Neuronal stem cell (in vitro differentiated cells): ENCODE measurements at regions not wholly inside any gene's neighbourhood (a gene's known extent, or its start where the extent isn't known, plus 50 kb on each side); places are given as distances from the start of the nearest gene placed in this dataset.
"Not testable (repeated sequence)": the region's sequence is repeated elsewhere in the genome, so short reads cannot be mapped to it uniquely, and the experiment has no call there.

Experiments
- DNase-seq: peaks from one replicate; pipeline ENCODE4 v3.0.0-alpha.2; 2013; ENCODE audit warnings: low spot score
- H2AFZ ChIP-seq: one replicate; pipeline ENCODE4 v1.6.1; 2013; ENCODE audit warnings: mild to moderate bottlenecking, low read length, inconsistent platforms
- H2AK5ac ChIP-seq: 2 replicates; pipeline ENCODE4 v1.6.1; 2013; ENCODE audit warnings: low read depth, mild to moderate bottlenecking, inconsistent platforms, low read length, moderate library complexity, mixed read lengths
- H2BK120ac ChIP-seq: 2 replicates; pipeline ENCODE4 v1.6.1; 2013; ENCODE audit warnings: low read depth, mild to moderate bottlenecking, inconsistent platforms, low read length, moderate library complexity, mixed read lengths
- H2BK12ac ChIP-seq: one replicate; pipeline ENCODE4 v1.6.1; 2013; ENCODE audit warnings: low read length, inconsistent platforms
- H2BK15ac ChIP-seq: 2 replicates; pipeline ENCODE4 v1.6.1; 2013; ENCODE audit warnings: mild to moderate bottlenecking, low read length, inconsistent platforms, mixed read lengths
- H2BK5ac ChIP-seq: one replicate; pipeline ENCODE4 v1.6.1; 2013; ENCODE audit warnings: inconsistent platforms, mild to moderate bottlenecking, low read length, moderate library complexity
- H3K14ac ChIP-seq: one replicate; pipeline ENCODE4 v1.6.1; 2013; ENCODE audit warnings: low read length, inconsistent platforms
- H3K18ac ChIP-seq: 2 replicates; pipeline ENCODE4 v1.6.1; 2013; ENCODE audit warnings: low read length, inconsistent platforms
- H3K23ac ChIP-seq: 2 replicates; pipeline ENCODE4 v1.6.1; 2013; ENCODE audit warnings: low read depth, mild to moderate bottlenecking, mixed read lengths, low read length, inconsistent platforms; ENCODE audit not compliant: poor library complexity
- H3K27ac ChIP-seq: replicated peaks from 3 replicates; pipeline ENCODE4 v1.5.1; 2013; ENCODE audit warnings: low read length, inconsistent platforms
- H3K27me3 ChIP-seq, 3 experiments: 2 replicates each; pipeline ENCODE4 v1.6.1; 2013; ENCODE audit warnings: low read length in 3 of 3, mild to moderate bottlenecking in 2 of 3, inconsistent platforms in 1 of 3, low read depth in 1 of 3, mixed read lengths in 1 of 3, moderate library complexity in 1 of 3; ENCODE audit not compliant: control insufficient read depth in 3 of 3, insufficient read depth in 3 of 3
- H3K36me3 ChIP-seq, 2 donors: replicated peaks in 1 of 2; 2 replicates each; pipeline ENCODE4 v1.6.1; 2013; ENCODE audit warnings: low read length in 2 of 2; ENCODE audit not compliant: control insufficient read depth in 2 of 2, insufficient read depth in 2 of 2
- H3K4ac ChIP-seq: 2 replicates; pipeline ENCODE4 v1.6.1; 2013; ENCODE audit warnings: inconsistent platforms, mild to moderate bottlenecking, low read length, moderate library complexity
- H3K4me1 ChIP-seq, 2 donors: 1 replicate in 1 of 2; 2 replicates in 1 of 2; pipeline ENCODE4 v1.6.1; 2013; ENCODE audit warnings: low read length in 2 of 2, low read depth in 1 of 2; ENCODE audit not compliant: control insufficient read depth in 2 of 2, insufficient read depth in 1 of 2
- H3K4me2 ChIP-seq: one replicate; pipeline ENCODE4 v1.6.1; 2013; ENCODE audit warnings: mild to moderate bottlenecking, low read length, inconsistent platforms; ENCODE audit not compliant: insufficient read depth, poor library complexity, severe bottlenecking
- H3K4me3 ChIP-seq, 2 donors: 2 replicates each; pipeline ENCODE4 v1.5.1; 2013; ENCODE audit warnings: low read length in 2 of 2, mild to moderate bottlenecking in 2 of 2, inconsistent platforms in 1 of 2, moderate library complexity in 1 of 2
- H3K79me1 ChIP-seq: one replicate; pipeline ENCODE4 v1.6.1; 2013; ENCODE audit warnings: low read depth, mild to moderate bottlenecking, inconsistent platforms, low read length, moderate library complexity
- H3K9ac ChIP-seq: one replicate; pipeline ENCODE4 v1.6.1; 2013; ENCODE audit warnings: mild to moderate bottlenecking, low read depth, low read length, inconsistent platforms; ENCODE audit not compliant: poor library complexity
- H3K9me3 ChIP-seq, 2 donors: replicated peaks in 1 of 2; 2 replicates each; pipeline versions ENCODE3 to v1.6.1; 2013; ENCODE audit warnings: low read length in 2 of 2, mild to moderate bottlenecking in 2 of 2, inconsistent platforms in 1 of 2, low read depth in 1 of 2, mixed read lengths in 1 of 2, moderate library complexity in 1 of 2; ENCODE audit not compliant: control insufficient read depth in 2 of 2, insufficient read depth in 1 of 2
- H4K8ac ChIP-seq: one replicate; pipeline ENCODE4 v1.6.1; 2013; ENCODE audit warnings: low read depth, mild to moderate bottlenecking, inconsistent platforms, low read length, moderate library complexity
- H4K91ac ChIP-seq: one replicate; pipeline ENCODE4 v1.6.1; 2013; ENCODE audit warnings: low read length, low read depth, mild to moderate bottlenecking, inconsistent platforms; ENCODE audit not compliant: poor library complexity
- WGBS, 2 donors: extraction: QIAGEN DNeasy Blood & Tissue Kit; methylation state at CpG; one replicate each; pipeline ENCODE4 v1.1.7; 2013; ENCODE audit warnings: missing lambda C conversion rate in 2 of 2, mixed read lengths in 1 of 2; ENCODE audit not compliant: insufficient read length in 2 of 2, insufficient replicate concordance in 1 of 2; ENCODE audit errors: extremely low coverage in 2 of 2; 5-methylcytosine and 5-hydroxymethylcytosine counted together

DNA sequence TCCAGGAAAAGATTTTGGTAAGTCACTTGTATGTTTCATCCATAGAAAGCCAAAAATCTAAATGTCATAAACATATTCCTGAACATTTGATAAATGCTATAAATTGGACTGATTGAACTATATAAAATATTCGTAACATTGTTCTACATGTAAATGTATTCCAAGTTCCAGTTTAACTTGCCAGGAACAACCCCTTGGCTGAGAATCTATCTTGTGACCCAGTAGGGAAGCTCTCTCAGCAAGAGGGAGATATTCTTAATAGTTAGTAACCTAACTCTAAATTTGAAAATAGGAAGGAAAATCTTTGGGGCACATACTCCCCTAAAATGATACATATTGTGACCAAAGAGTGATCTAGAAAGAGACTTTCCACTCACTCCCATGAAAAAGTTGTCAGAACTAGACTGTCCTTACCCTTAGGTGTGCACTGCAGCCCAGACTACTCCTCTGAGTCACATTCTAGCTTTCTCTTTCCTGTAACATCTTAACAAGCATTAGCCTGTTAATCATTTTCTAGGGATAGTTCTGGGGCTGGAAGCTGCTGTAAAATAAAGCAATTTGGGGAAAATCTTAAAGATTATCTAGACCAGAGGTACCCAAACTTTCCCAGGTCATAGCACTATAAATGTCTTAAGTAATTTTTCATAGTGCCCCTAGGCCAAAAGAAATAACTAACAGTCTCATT is 73.7 kb upstream of the SKAP2 start:
- no peaks in the 10 kb centered on the region for H3K27me3 ChIP-seq
- H3K18ac ChIP-seq, result no peak overlapping the region
- H3K4ac ChIP-seq, result no peak overlapping the region
- no peak for DNase-seq
- no peaks in the 10 kb centered on the region for H3K79me1 ChIP-seq
- no CpG with 5 or more reads among the region's 1 CpG for WGBS, 2 donors
- H2BK5ac ChIP-seq, result no peak overlapping the region
- no peak overlapping the region for H3K27ac ChIP-seq
- no peak overlapping the region for H2BK15ac ChIP-seq
- H3K14ac ChIP-seq, result no peak overlapping the region
- no peak overlapping the region for H4K8ac ChIP-seq
- no peaks in the 10 kb centered on the region for H3K9me3 ChIP-seq
- no peak overlapping the region for H3K9ac ChIP-seq
- no peak overlapping the region for H4K91ac ChIP-seq
- no peak overlapping the region for H3K23ac ChIP-seq
- H3K4me2 ChIP-seq, result no peak overlapping the region
- no peaks in the 10 kb centered on the region for H3K36me3 ChIP-seq
- no peak overlapping the region for H2AFZ ChIP-seq
- H3K4me3 ChIP-seq, result no peak overlapping the region
- no peak overlapping the region for H2BK12ac ChIP-seq
- no peak overlapping the region for H2BK120ac ChIP-seq
- no peaks in the 10 kb centered on the region for H3K4me1 ChIP-seq
- no peak overlapping the region for H2AK5ac ChIP-seq

DNA sequence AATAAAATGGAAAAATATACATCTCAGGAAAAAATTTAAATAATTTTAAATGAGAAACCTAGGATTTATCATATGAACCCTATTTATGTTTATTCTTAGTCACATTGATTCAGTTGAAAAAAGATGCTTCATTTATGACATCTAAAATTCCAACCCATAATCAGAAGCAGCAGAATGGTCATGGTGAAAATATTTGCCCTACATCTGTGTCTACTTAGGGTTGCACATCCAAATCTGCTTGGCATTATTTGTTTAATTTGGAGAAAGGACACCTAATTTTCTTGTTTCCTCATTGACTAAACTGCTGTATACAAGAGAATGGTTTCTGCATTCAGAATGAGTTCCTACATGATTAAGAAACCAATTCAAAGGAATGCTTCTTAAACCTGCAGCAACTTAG is 72.9 kb upstream of the SKAP2 start:
- Histone ChIP-seq H3K9ac (no peak overlapping the region), H3K79me1 (no peaks in the 10 kb centered on the region), H3K4me3 (no peak overlapping the region), H3K23ac (no peak overlapping the region), H3K27me3 (no peaks in the 10 kb centered on the region), H3K27ac (no peak overlapping the region), H3K4me2 (no peak overlapping the region), H2BK5ac (no peak overlapping the region), H4K91ac (no peak overlapping the region), H3K9me3 (no peaks in the 10 kb centered on the region), H2AFZ (no peak overlapping the region), H3K36me3 (no peaks in the 10 kb centered on the region), H2BK12ac (no peak overlapping the region), H2BK15ac (no peak overlapping the region), H4K8ac (no peak overlapping the region), H2AK5ac (no peak overlapping the region), H3K14ac (no peak overlapping the region), H3K4me1 (no peaks in the 10 kb centered on the region), H3K18ac (no peak overlapping the region), H2BK120ac (no peak overlapping the region), H3K4ac (no peak overlapping the region)
- no peak for DNase-seq

DNA sequence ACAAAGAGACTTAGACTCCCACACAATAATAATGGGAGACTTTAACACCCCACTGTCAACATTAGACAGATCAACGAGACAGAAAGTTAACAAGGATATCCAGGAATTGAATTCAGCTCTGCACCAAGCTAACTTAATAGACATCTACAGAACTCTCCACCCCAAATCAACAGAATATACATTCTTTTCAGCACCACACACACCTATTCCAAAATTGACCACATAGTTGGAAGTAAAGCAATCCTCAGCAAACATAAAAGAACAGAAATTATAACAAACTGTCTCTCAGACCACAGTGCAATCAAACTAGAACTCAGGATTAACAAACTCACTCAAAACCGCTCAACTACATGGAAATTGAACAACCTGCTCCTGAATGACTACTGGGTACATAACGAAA is 68.2 kb upstream of the SKAP2 start:
- H2AK5ac ChIP-seq, H3K9me3 ChIP-seq, H3K27me3 ChIP-seq, H3K9ac ChIP-seq, H3K27ac ChIP-seq, H2BK15ac ChIP-seq, H2BK5ac ChIP-seq, H3K18ac ChIP-seq, H3K23ac ChIP-seq, H4K91ac ChIP-seq, H2AFZ ChIP-seq, H3K79me1 ChIP-seq, H2BK12ac ChIP-seq, H3K14ac ChIP-seq, H3K4ac ChIP-seq, H3K4me3 ChIP-seq, H3K4me2 ChIP-seq, H4K8ac ChIP-seq, H3K4me1 ChIP-seq, DNase-seq, H3K36me3 ChIP-seq, H2BK120ac ChIP-seq: not testable (repeated sequence)
- WGBS, 2 donors, result no CpG with 5 or more reads among the region's 3 CpGs

DNA sequence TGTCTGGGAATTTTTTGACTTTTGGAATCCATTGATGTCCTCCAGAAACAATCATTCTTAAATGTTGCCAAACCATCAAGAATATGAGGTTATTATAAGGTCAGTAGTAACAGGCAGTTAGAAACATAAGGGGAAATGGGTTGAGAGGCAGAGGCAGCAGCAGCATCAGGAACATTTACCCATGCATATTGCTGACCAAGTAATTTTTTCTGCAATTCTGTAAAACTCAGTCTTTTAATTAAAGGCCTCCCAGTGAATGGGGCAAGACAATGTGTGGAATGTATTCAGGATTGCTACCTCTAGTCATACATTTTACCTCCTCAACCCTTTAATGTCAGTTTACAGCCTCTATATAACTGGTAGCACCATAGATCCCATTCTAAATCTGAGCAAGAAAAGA is 66.5 kb upstream of the SKAP2 start:
- H2BK5ac ChIP-seq, result no peak overlapping the region
- H3K4me2 ChIP-seq, result no peak overlapping the region
- H3K4me1 ChIP-seq, result peaks cover 0 to 7% of the 10 kb centered on the region in 2 donors
- no peak overlapping the region for H3K27ac ChIP-seq
- DNase-seq, result no peak
- no peak overlapping the region for H3K4ac ChIP-seq
- H3K9ac ChIP-seq, result no peak overlapping the region
- no peak overlapping the region for H2AK5ac ChIP-seq
- no peak overlapping the region for H2BK15ac ChIP-seq
- H4K8ac ChIP-seq, result no peak overlapping the region
- no peak overlapping the region for H3K14ac ChIP-seq
- H2BK120ac ChIP-seq, result no peak overlapping the region
- peaks cover 0 to 4% (median 0%) of the 10 kb centered on the region in 3 experiments for H3K27me3 ChIP-seq
- H2AFZ ChIP-seq, result no peak overlapping the region
- no peaks in the 10 kb centered on the region for H3K36me3 ChIP-seq
- no peak overlapping the region for H2BK12ac ChIP-seq
- H3K18ac ChIP-seq, result no peak overlapping the region
- no peaks in the 10 kb centered on the region for H3K9me3 ChIP-seq
- no peak overlapping the region for H3K23ac ChIP-seq
- H3K79me1 ChIP-seq, result no peaks in the 10 kb centered on the region
- no peak overlapping the region for H4K91ac ChIP-seq
- H3K4me3 ChIP-seq, result no peak overlapping the region
